PC-9 (cell line): ENCODE measurements at regions not wholly inside any gene's neighbourhood (a gene's known extent, or its start where the extent isn't known, plus 50 kb on each side); places are given as distances from the start of the nearest gene placed in this dataset.

Source experiments
- EZH2 ChIP-seq: fragments of 200-600 bp; sonication (generic); IDR thresholded peaks from 2 replicates; pipeline ENCODE4 v1.8.0; 2017; ENCODE audit warnings: antibody characterized with exemption, low read depth
- TF ChIP-seq, protein P1 (sequence below): fragments of 200-600 bp; sonication (generic); conservative IDR thresholded peaks from 2 replicates; pipeline ENCODE4 v1.6.1; 2017; ENCODE audit warnings: mixed run types, antibody characterized with exemption, mild to moderate bottlenecking, moderate library complexity

DNA sequence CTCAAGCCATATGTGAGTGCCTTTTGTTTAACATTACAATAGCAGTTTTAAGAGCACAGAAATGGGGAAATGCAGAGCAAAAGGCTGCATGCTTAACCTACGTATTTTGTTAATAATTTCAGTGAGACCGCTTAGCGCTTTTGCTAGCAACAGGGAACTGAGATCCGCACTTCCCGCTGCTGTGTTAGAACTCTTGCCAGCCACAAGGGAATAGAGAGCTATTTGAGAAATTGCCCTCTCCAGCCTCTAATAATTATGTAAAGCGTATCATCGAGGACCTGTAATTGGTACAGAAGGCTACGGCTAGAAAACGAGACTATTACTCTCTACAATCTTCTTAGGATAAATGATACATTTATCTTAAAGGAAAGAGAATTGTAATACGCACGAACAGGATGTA is 205.2 kb upstream of the GRIP1 start:
- TF ChIP-seq, protein P1, sequence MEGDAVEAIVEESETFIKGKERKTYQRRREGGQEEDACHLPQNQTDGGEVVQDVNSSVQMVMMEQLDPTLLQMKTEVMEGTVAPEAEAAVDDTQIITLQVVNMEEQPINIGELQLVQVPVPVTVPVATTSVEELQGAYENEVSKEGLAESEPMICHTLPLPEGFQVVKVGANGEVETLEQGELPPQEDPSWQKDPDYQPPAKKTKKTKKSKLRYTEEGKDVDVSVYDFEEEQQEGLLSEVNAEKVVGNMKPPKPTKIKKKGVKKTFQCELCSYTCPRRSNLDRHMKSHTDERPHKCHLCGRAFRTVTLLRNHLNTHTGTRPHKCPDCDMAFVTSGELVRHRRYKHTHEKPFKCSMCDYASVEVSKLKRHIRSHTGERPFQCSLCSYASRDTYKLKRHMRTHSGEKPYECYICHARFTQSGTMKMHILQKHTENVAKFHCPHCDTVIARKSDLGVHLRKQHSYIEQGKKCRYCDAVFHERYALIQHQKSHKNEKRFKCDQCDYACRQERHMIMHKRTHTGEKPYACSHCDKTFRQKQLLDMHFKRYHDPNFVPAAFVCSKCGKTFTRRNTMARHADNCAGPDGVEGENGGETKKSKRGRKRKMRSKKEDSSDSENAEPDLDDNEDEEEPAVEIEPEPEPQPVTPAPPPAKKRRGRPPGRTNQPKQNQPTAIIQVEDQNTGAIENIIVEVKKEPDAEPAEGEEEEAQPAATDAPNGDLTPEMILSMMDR, result no peak
- no peak for TF ChIP-seq EZH2
